MM.1S (cell line): ENCODE measurements at regions not wholly inside any gene's neighbourhood (a gene's known extent, or its start where the extent isn't known, plus 50 kb on each side); places are given as distances from the start of the nearest gene placed in this dataset.

Experiments used
- DNase-seq: peaks from one replicate; pipeline ENCODE4 v3.0.0-alpha.2; 2015
- H2AFZ ChIP-seq: fragments of 300-600 bp; sonication (generic); 2 replicates; pipeline ENCODE4 v1.6.0; 2016; ENCODE audit warnings: antibody characterized with exemption, low read length
- H3F3A ChIP-seq: fragments of 300-600 bp; sonication (generic); 2 replicates; pipeline ENCODE4 v1.6.1; 2016; ENCODE audit warnings: mild to moderate bottlenecking, antibody characterized with exemption, low read length, moderate library complexity, mixed read lengths; ENCODE audit not compliant: insufficient read depth
- H3K27ac ChIP-seq: fragments of 300-600 bp; sonication (generic); 2 replicates; pipeline ENCODE4 v1.5.1; 2016; ENCODE audit warnings: mild to moderate bottlenecking, low read length
- H3K27me3 ChIP-seq: fragments of 300-600 bp; sonication (generic); replicated peaks from 2 replicates; pipeline ENCODE4 v1.6.0; 2016; ENCODE audit warnings: low read length; ENCODE audit not compliant: insufficient read depth
- H3K36me3 ChIP-seq: fragments of 300-600 bp; sonication (generic); replicated peaks from 2 replicates; pipeline ENCODE4 v1.6.1; 2016; ENCODE audit warnings: mild to moderate bottlenecking, low read length, mixed read lengths; ENCODE audit not compliant: insufficient read depth
- H3K4me1 ChIP-seq: fragments of 300-600 bp; sonication (generic); 2 replicates; pipeline ENCODE4 v1.6.1; 2016; ENCODE audit warnings: low read length, mixed read lengths
- H3K4me2 ChIP-seq: fragments of 300-600 bp; sonication (generic); 2 replicates; pipeline ENCODE4 v1.6.0; 2016; ENCODE audit warnings: low read depth, low read length
- H3K4me3 ChIP-seq: fragments of 300-600 bp; sonication (generic); 2 replicates; pipeline ENCODE4 v1.5.1; 2016; ENCODE audit warnings: low read length, mixed read lengths
- H3K79me2 ChIP-seq: fragments of 300-600 bp; sonication (generic); 2 replicates; pipeline ENCODE4 v1.6.1; 2016; ENCODE audit warnings: mixed run types, low read length, mixed read lengths
- H3K9ac ChIP-seq: fragments of 300-600 bp; sonication (generic); 2 replicates; pipeline ENCODE4 v1.6.1; 2016; ENCODE audit warnings: low read length, mixed read lengths
- H3K9me2 ChIP-seq: fragments of 300-600 bp; sonication (generic); replicated peaks from 2 replicates; pipeline ENCODE4 v1.6.1; 2016; ENCODE audit warnings: mild to moderate bottlenecking, low read length, mixed read lengths; ENCODE audit not compliant: insufficient read depth
- H3K9me3 ChIP-seq: fragments of 300-600 bp; sonication (generic); replicated peaks from 2 replicates; pipeline ENCODE4 v1.6.1; 2016; ENCODE audit warnings: mild to moderate bottlenecking, low read length, mixed read lengths; ENCODE audit not compliant: insufficient read depth
- H4K20me1 ChIP-seq: fragments of 300-600 bp; sonication (generic); 2 replicates; pipeline ENCODE4 v1.6.1; 2016; ENCODE audit warnings: mild to moderate bottlenecking, low read length, moderate library complexity, mixed read lengths; ENCODE audit not compliant: insufficient read depth
- CTCF ChIP-seq: fragments of 300-600 bp; sonication (generic); IDR thresholded peaks from 2 replicates; pipeline ENCODE4 v1.5.1; 2016; ENCODE audit warnings: antibody characterized with exemption, low read length, mixed read lengths
- EZH2 ChIP-seq: fragments of 300-600 bp; sonication (generic); optimal IDR thresholded peaks from 2 replicates; pipeline ENCODE3; 2017; ENCODE audit warnings: low read depth, mild to moderate bottlenecking, antibody characterized with exemption, low read length, mixed read lengths
- EZH2phosphoT487 ChIP-seq: fragments of 300-600 bp; sonication (generic); IDR thresholded peaks from 2 replicates; pipeline ENCODE4 v1.6.1; 2018; ENCODE audit warnings: antibody characterized with exemption, low read length

- Histone ChIP-seq H4K20me1 (no peaks in the 10 kb centered on the region), H2AFZ (no peak overlapping the region), H3K9ac (no peak overlapping the region), H3K79me2 (no peaks in the 10 kb centered on the region), H3K9me2 (no peaks in the 10 kb centered on the region), H3K4me3 (no peak overlapping the region), H3K36me3 (no peaks in the 10 kb centered on the region), H3K4me1 (no peaks in the 10 kb centered on the region), H3K4me2 (no peak overlapping the region), H3K27me3 (no peaks in the 10 kb centered on the region), H3F3A (no peaks in the 10 kb centered on the region), H3K27ac (no peak overlapping the region), H3K9me3 (no peaks in the 10 kb centered on the region)
- DNase-seq = no peak
- TF ChIP-seq EZH2phosphoT487 (no peak), CTCF (no peak)
Measured at GRCh38 chr2:176388861-176389260, 119.6 kb downstream of the MTX2 start.

DNA sequence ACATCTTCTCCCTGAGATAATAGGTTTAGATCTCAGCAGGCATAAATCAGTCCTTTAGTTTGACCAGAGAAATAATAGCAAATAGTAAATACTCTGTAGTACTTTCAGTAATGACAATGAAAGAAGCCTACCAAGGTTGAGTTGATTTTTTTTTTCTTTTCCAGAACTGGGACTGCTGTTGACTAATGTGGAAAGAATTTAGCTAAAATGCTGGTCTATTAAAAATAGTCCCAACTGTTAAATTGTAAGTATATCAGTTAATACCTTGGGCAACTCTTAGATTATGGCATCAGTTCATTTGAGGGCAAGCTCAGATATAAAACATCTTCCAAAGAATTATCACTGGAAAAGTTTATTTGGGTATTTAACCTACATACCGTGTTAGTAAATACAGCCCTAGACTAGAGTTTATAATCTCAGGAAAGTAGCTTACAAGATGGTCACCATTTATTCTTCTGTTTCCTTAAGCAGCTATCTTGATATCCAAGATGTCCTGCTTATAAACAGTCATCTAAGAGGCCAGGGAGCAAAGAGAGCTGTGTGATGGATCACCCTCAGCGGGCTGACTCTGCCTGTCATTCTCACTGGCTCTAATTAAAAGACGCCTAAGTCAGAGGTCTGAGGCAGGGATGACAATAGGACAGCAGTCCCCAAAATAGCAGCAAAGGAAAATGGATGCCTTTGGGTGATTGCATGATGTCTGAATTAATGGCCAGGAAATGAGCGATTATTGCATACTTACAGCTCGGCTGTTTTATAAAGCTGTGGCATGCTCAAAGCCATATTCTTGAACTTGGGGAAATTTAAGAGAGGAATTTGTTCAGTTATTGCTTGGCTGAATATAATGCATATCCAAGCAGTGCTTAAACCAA lies 121.3 kb downstream of the MTX2 start:
- H3K9me2 ChIP-seq = no peaks in the 10 kb centered on the region
- no peaks in the 10 kb centered on the region for H3K36me3 ChIP-seq
- DNase-seq = no peak
- H3K79me2 ChIP-seq = no peaks in the 10 kb centered on the region
- H3K4me3 ChIP-seq = no peak overlapping the region
- no peaks in the 10 kb centered on the region for H4K20me1 ChIP-seq
- H3K27me3 ChIP-seq = no peaks in the 10 kb centered on the region
- H3K4me1 ChIP-seq = no peaks in the 10 kb centered on the region
- H3K4me2 ChIP-seq = no peak overlapping the region
- no peak overlapping the region for H2AFZ ChIP-seq
- TF ChIP-seq EZH2phosphoT487 (no peak), EZH2 (no peak), CTCF (no peak)
- no peak overlapping the region for H3K9ac ChIP-seq
- no peaks in the 10 kb centered on the region for H3F3A ChIP-seq
- no peak overlapping the region for H3K27ac ChIP-seq
- H3K9me3 ChIP-seq = no peaks in the 10 kb centered on the region

- no peak overlapping the region for H3K9ac ChIP-seq
- no peaks in the 10 kb centered on the region for H3K36me3 ChIP-seq
- no peaks in the 10 kb centered on the region for H3F3A ChIP-seq
- no peaks in the 10 kb centered on the region for H3K9me3 ChIP-seq
- TF ChIP-seq EZH2 = no peak
- TF ChIP-seq EZH2phosphoT487 = no peak
- TF ChIP-seq CTCF = no peak
- no peaks in the 10 kb centered on the region for H3K27me3 ChIP-seq
- no peaks in the 10 kb centered on the region for H3K79me2 ChIP-seq
- DNase-seq = no peak
- H3K9me2 ChIP-seq = no peaks in the 10 kb centered on the region
- no peak overlapping the region for H3K27ac ChIP-seq
- no peak overlapping the region for H3K4me3 ChIP-seq
- H3K4me1 ChIP-seq = no peaks in the 10 kb centered on the region
- H3K4me2 ChIP-seq = no peak overlapping the region
- no peaks in the 10 kb centered on the region for H4K20me1 ChIP-seq
- no peak overlapping the region for H2AFZ ChIP-seq
Measured at GRCh38 chr2:176391148-176391419, 121.8 kb downstream of the MTX2 start.
